Glutamatergic neuron (in vitro differentiated cells): ENCODE measurements at regions not wholly inside any gene's neighbourhood (a gene's known extent, or its start where the extent isn't known, plus 50 kb on each side); places are given as distances from the start of the nearest gene placed in this dataset.
"Not testable (repeated sequence)": the region's sequence is repeated elsewhere in the genome, so short reads cannot be mapped to it uniquely, and the experiment has no call there.

Source experiments
- DNase-seq: peaks from one replicate; pipeline ENCODE4 v3.0.0; 2022
- H3K27ac Mint-ChIP-seq: one replicate; pipeline ENCODE4 v1.8.0; 2020; ENCODE audit warnings: mild to moderate bottlenecking, mixed read lengths, inconsistent platforms; ENCODE audit not compliant: unreplicated experiment
- H3K27me3 Mint-ChIP-seq: one replicate; pipeline ENCODE4 v1.8.0; 2020; ENCODE audit warnings: mild to moderate bottlenecking, moderate library complexity, mixed read lengths, inconsistent platforms; ENCODE audit not compliant: unreplicated experiment
- H3K36me3 Mint-ChIP-seq: one replicate; pipeline ENCODE4 v1.8.0; 2020; ENCODE audit warnings: mild to moderate bottlenecking, mixed read lengths, inconsistent platforms; ENCODE audit not compliant: unreplicated experiment
- H3K4me1 Mint-ChIP-seq: one replicate; pipeline ENCODE4 v1.8.0; 2020; ENCODE audit warnings: mild to moderate bottlenecking, low read depth, mixed read lengths, inconsistent platforms; ENCODE audit not compliant: unreplicated experiment
- H3K4me3 Mint-ChIP-seq: one replicate; pipeline ENCODE4 v1.8.0; 2020; ENCODE audit warnings: mild to moderate bottlenecking, mixed read lengths, inconsistent platforms; ENCODE audit not compliant: unreplicated experiment
- H3K9me3 Mint-ChIP-seq: one replicate; pipeline ENCODE4 v1.8.0; 2020; ENCODE audit warnings: mild to moderate bottlenecking, moderate library complexity, mixed read lengths, inconsistent platforms; ENCODE audit not compliant: unreplicated experiment
- CTCF ChIP-seq: fragments of 200-600 bp; sonication (generic); IDR thresholded peaks from one replicate; pipeline ENCODE4 v1.5.0; 2021; ENCODE audit not compliant: partially characterized antibody, unreplicated experiment

- DNase-seq, result no peak
- no peaks in the 10 kb centered on the region for H3K36me3 Mint-ChIP-seq
- H3K27ac Mint-ChIP-seq, result no peak overlapping the region
- H3K4me3 Mint-ChIP-seq, result no peak overlapping the region
- H3K9me3 Mint-ChIP-seq, result peaks cover 5% of the 10 kb centered on the region
- no peaks in the 10 kb centered on the region for H3K4me1 Mint-ChIP-seq
- TF ChIP-seq CTCF, result no peak
- peaks cover 5% of the 10 kb centered on the region for H3K27me3 Mint-ChIP-seq
Observed at GRCh38 chr20:30630761-30631160, 626.7 kb upstream of the DEFB115 start.

GRCh38 chr20:30631261-30631789, 626.1 kb upstream of the DEFB115 start:
- not testable (repeated sequence) for H3K36me3 Mint-ChIP-seq, H3K9me3 Mint-ChIP-seq, H3K4me1 Mint-ChIP-seq, H3K27me3 Mint-ChIP-seq, H3K27ac Mint-ChIP-seq, DNase-seq, H3K4me3 Mint-ChIP-seq

GRCh38 chr20:30632773-30633172, 624.7 kb upstream of the DEFB115 start:
- not testable (repeated sequence) for DNase-seq, H3K27ac Mint-ChIP-seq

GRCh38 chr20:30641522-30641921, 615.9 kb upstream of the DEFB115 start:
- H3K4me1 Mint-ChIP-seq, H3K36me3 Mint-ChIP-seq, H3K4me3 Mint-ChIP-seq, DNase-seq, H3K27me3 Mint-ChIP-seq, H3K9me3 Mint-ChIP-seq, H3K27ac Mint-ChIP-seq: not testable (repeated sequence)

More at GRCh38 chr20:30632773-30633172, 624.7 kb upstream of the DEFB115 start:
- not testable (repeated sequence) for H3K4me1 Mint-ChIP-seq, H3K9me3 Mint-ChIP-seq, H3K36me3 Mint-ChIP-seq, H3K4me3 Mint-ChIP-seq, H3K27me3 Mint-ChIP-seq

- not testable (repeated sequence) for H3K9me3 Mint-ChIP-seq, H3K36me3 Mint-ChIP-seq, H3K27ac Mint-ChIP-seq, H3K27me3 Mint-ChIP-seq, DNase-seq, H3K4me3 Mint-ChIP-seq, H3K4me1 Mint-ChIP-seq
Observed at GRCh38 chr20:30660982-30661381, 596.5 kb upstream of the DEFB115 start.

- peaks cover 11% of the 10 kb centered on the region for H3K4me1 Mint-ChIP-seq
- not testable (repeated sequence) for H3K9me3 Mint-ChIP-seq, H3K36me3 Mint-ChIP-seq, H3K27ac Mint-ChIP-seq, H3K4me3 Mint-ChIP-seq, H3K27me3 Mint-ChIP-seq, DNase-seq
Observed at GRCh38 chr20:30668418-30668817, 589.0 kb upstream of the DEFB115 start.

GRCh38 chr20:30669330-30670029, 588.0 kb upstream of the DEFB115 start:
- H3K9me3 Mint-ChIP-seq, DNase-seq, H3K4me3 Mint-ChIP-seq, H3K36me3 Mint-ChIP-seq, H3K27me3 Mint-ChIP-seq, H3K27ac Mint-ChIP-seq: not testable (repeated sequence)
- H3K4me1 Mint-ChIP-seq, result peaks cover 11% of the 10 kb centered on the region

GRCh38 chr20:30671120-30671519, 586.3 kb upstream of the DEFB115 start:
- H3K27me3 Mint-ChIP-seq, H3K36me3 Mint-ChIP-seq, H3K4me3 Mint-ChIP-seq, H3K9me3 Mint-ChIP-seq: not testable (repeated sequence)
- Mint-ChIP-seq H3K27ac (peak overlapping the region; percentile 49), H3K4me1 (peaks cover 11% of the 10 kb centered on the region)
- peak; percentile 22 for DNase-seq

- H3K27ac Mint-ChIP-seq, H3K9me3 Mint-ChIP-seq, H3K4me3 Mint-ChIP-seq, H3K27me3 Mint-ChIP-seq, DNase-seq, H3K36me3 Mint-ChIP-seq, H3K4me1 Mint-ChIP-seq: not testable (repeated sequence)
Observed at GRCh38 chr20:30675988-30676564, 581.4 kb upstream of the DEFB115 start.

- H3K27me3 Mint-ChIP-seq, H3K4me3 Mint-ChIP-seq, H3K27ac Mint-ChIP-seq, H3K36me3 Mint-ChIP-seq, H3K9me3 Mint-ChIP-seq, H3K4me1 Mint-ChIP-seq, DNase-seq: not testable (repeated sequence)
Observed at GRCh38 chr20:30682236-30682635, 575.2 kb upstream of the DEFB115 start.

GRCh38 chr20:30712861-30713260, 544.6 kb upstream of the DEFB115 start:
- H3K27ac Mint-ChIP-seq, H3K4me1 Mint-ChIP-seq, H3K4me3 Mint-ChIP-seq, H3K27me3 Mint-ChIP-seq, DNase-seq, H3K36me3 Mint-ChIP-seq, H3K9me3 Mint-ChIP-seq: not testable (repeated sequence)
